B cell (primary cell): ENCODE measurements at regions not wholly inside any gene's neighbourhood (a gene's known extent, or its start where the extent isn't known, plus 50 kb on each side); places are given as distances from the start of the nearest gene placed in this dataset.

ENCODE experiments used
- ATAC-seq: fragments of 200-7000 bp; cut with Tn5 transposase; one replicate; pipeline ENCODE4 v1.10.0; 2021; ENCODE audit warnings: low read depth, mild to moderate bottlenecking, moderate number of reproducible peaks, moderate library complexity
- CTCF ChIA-PET: fragments of 350-600 bp; sonication (Branson Sonifier 250); formaldehyde crosslinking; loops from one replicate; lab custom pipeline; 2021; ENCODE audit warnings: antibody characterized with exemption, inconsistent platforms; lab: Charles Lee
- POLR2A ChIA-PET: fragments of 350-600 bp; sonication (Branson Sonifier 250); formaldehyde crosslinking; loops from one replicate; lab custom pipeline; 2021; ENCODE audit warnings: antibody characterized with exemption; lab: Charles Lee
- DNase-seq: peaks from one replicate; pipeline ENCODE4 v3.0.0; 2013
- H2AFZ ChIP-seq: 2 replicates; pipeline ENCODE4 v1.6.1; 2012; ENCODE audit warnings: mild to moderate bottlenecking, low read depth, low read length; ENCODE audit not compliant: insufficient read depth, poor library complexity, severe bottlenecking
- H3K27ac ChIP-seq, 2 donors: 1 replicate in 1 of 2; 2 replicates in 1 of 2; pipeline ENCODE4 v1.5.1; 2012 to 2013; ENCODE audit warnings: low read length in 2 of 2, mild to moderate bottlenecking in 2 of 2, moderate library complexity in 1 of 2
- H3K27me3 ChIP-seq, 4 experiments: fragments of 200-600 bp in 1 of 4; sonication (generic) in 1 of 4; replicated peaks in 1 of 4; 1 replicate in 2 of 4; 2 replicates in 2 of 4; pipeline versions ENCODE4 v1.6.1 to v1.7.0; 2013 to 2016; ENCODE audit warnings: low read length in 3 of 4, mild to moderate bottlenecking in 2 of 4, mixed read lengths in 1 of 4, moderate library complexity in 1 of 4; ENCODE audit not compliant: insufficient read depth in 4 of 4, control insufficient read depth in 3 of 4; ENCODE audit errors: control extremely low read depth in 1 of 4
- H3K36me3 ChIP-seq, 2 experiments: replicated peaks in 1 of 2; 1 replicate in 1 of 2; 2 replicates in 1 of 2; pipeline versions ENCODE4 v1.6.1 to v1.7.1; 2013; ENCODE audit warnings: low read length in 1 of 2; ENCODE audit not compliant: insufficient read depth in 2 of 2, control insufficient read depth in 1 of 2; ENCODE audit errors: control extremely low read depth in 1 of 2, extremely low read depth in 1 of 2
- H3K4me1 ChIP-seq, 2 donors: fragments of 200-600 bp in 1 of 2; sonication (generic) in 1 of 2; 1 replicate in 1 of 2; 2 replicates in 1 of 2; pipeline versions ENCODE4 v1.5.1 to v1.6.1; 2013 to 2017; ENCODE audit warnings: low read length in 2 of 2; ENCODE audit not compliant: control insufficient read depth in 2 of 2, insufficient read depth in 2 of 2
- H3K4me2 ChIP-seq: replicated peaks from 2 replicates; pipeline ENCODE3; 2012; ENCODE audit warnings: mild to moderate bottlenecking, low read depth, low read length; ENCODE audit not compliant: poor library complexity, severe bottlenecking
- H3K4me3 ChIP-seq, 5 experiments: fragments of 200-600 bp in 1 of 5; sonication (generic) in 1 of 5; 1 replicate in 3 of 5; 2 replicates in 2 of 5; pipeline versions ENCODE4 v1.5.1 to v1.7.0; 2011 to 2016; ENCODE audit warnings: low read length in 4 of 5, mild to moderate bottlenecking in 4 of 5, low read depth in 2 of 5, control low read depth in 1 of 5, moderate library complexity in 1 of 5; ENCODE audit not compliant: insufficient read depth in 1 of 5; ENCODE audit errors: control extremely low read depth in 1 of 5, extremely low read depth in 1 of 5
- H3K79me2 ChIP-seq: fragments of 200-600 bp; sonication (generic); one replicate; pipeline ENCODE4 v1.6.0; 2016; ENCODE audit warnings: low read length; ENCODE audit not compliant: control insufficient read depth, insufficient read depth
- H3K9ac ChIP-seq: fragments of 200-600 bp; sonication (generic); 2 replicates; pipeline ENCODE4 v1.6.1; 2017; ENCODE audit warnings: mild to moderate bottlenecking, low read length, moderate library complexity
- H3K9me3 ChIP-seq, 3 donors: one replicate each; pipeline versions ENCODE4 v1.6.1 to v1.7.1; 2013; ENCODE audit warnings: low read length in 2 of 3; ENCODE audit not compliant: control insufficient read depth in 2 of 3, insufficient read depth in 1 of 3; ENCODE audit errors: control extremely low read depth in 1 of 3
- H4K20me1 ChIP-seq: 2 replicates; pipeline ENCODE4 v1.6.0; 2012; ENCODE audit warnings: mild to moderate bottlenecking, low read length; ENCODE audit not compliant: insufficient read depth, control insufficient read depth, poor library complexity, severe bottlenecking
- H3K27ac Mint-ChIP-seq: one replicate; pipeline ENCODE4 v1.8.0; 2021; ENCODE audit warnings: mixed read lengths
- H3K27me3 Mint-ChIP-seq: one replicate; pipeline ENCODE4 v1.8.0; 2021; ENCODE audit warnings: mixed read lengths
- H3K4me1 Mint-ChIP-seq: one replicate; pipeline ENCODE4 v1.8.0; 2021; ENCODE audit warnings: mixed read lengths
- H3K4me3 Mint-ChIP-seq: one replicate; pipeline ENCODE4 v1.8.0; 2021; ENCODE audit warnings: mixed read lengths
- H3K9me3 Mint-ChIP-seq: one replicate; pipeline ENCODE4 v1.8.0; 2022; ENCODE audit warnings: mixed read lengths; ENCODE audit not compliant: insufficient read depth
- CTCF ChIP-seq: fragments of 200-600 bp; IDR thresholded peaks from one replicate; pipeline ENCODE4 v1.8.0; 2022; ENCODE audit warnings: antibody characterized with exemption, mild to moderate bottlenecking
- EZH2 ChIP-seq: IDR thresholded peaks from 2 replicates; pipeline ENCODE4 v1.6.1; 2012; ENCODE audit warnings: borderline replicate concordance, low read depth, mild to moderate bottlenecking, moderate library complexity, low read length; ENCODE audit not compliant: insufficient read depth, poor library complexity, severe bottlenecking
- WGBS: methylation state at CpG from one replicate; pipeline ENCODE4 v1.1.5; 2013; ENCODE audit warnings: missing lambda C conversion rate; ENCODE audit not compliant: insufficient coverage; 5-methylcytosine and 5-hydroxymethylcytosine counted together
- intact Hi-C: fragments of 100-400 bp; cut with micrococcal nuclease; formaldehyde crosslinking; loops from one replicate; pipeline ENCODE4 v1.10.0; 2022

DNA sequence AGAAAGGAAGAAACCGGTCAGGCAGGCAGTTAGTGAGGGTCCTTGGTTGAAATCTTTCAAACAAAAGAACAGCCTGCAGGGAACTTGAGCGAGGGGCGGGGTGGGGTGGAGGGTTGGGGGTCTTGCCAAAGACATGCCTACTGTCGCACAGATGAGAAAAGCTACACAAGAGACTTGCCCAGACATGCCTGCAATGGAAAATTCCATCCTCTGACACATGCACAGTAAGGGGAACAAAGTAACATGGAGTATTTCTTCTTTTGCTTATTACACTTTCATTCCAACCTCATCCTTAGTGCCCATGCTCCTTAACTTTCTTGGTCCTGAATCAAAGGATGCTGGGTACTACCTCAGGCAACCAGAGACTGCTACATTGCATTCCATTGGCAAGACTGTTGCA is 1491.2 kb downstream of the STIM2 start:
- ChIA-PET CTCF (no interaction called here), POLR2A (no interaction called here)
- Mint-ChIP-seq H3K4me3 (no peak overlapping the region), H3K9me3 (no peaks in the 10 kb centered on the region), H3K27ac (no peak overlapping the region), H3K4me1 (no peaks in the 10 kb centered on the region), H3K27me3 (no peaks in the 10 kb centered on the region)
- no peaks in the 10 kb centered on the region for H3K4me1 ChIP-seq
- peaks cover 0 to 3% (median 0%) of the 10 kb centered on the region in 3 donors for H3K9me3 ChIP-seq
- no peak overlapping the region for H3K4me2 ChIP-seq
- DNase-seq (no peak), ATAC-seq (no peak)
- intact Hi-C loops: no loop called here
- H3K4me3 ChIP-seq: no peak overlapping the region
- H3K27me3 ChIP-seq: no peaks in the 10 kb centered on the region
- no peaks in the 10 kb centered on the region for H3K79me2 ChIP-seq
- no peaks in the 10 kb centered on the region for H4K20me1 ChIP-seq
- TF ChIP-seq EZH2 (no peak), CTCF (no peak)
- no peak overlapping the region for H3K9ac ChIP-seq
- 100% methylated on average over 2 of the region's 4 CpGs for WGBS
- no peaks in the 10 kb centered on the region for H3K36me3 ChIP-seq
- no peak overlapping the region for H3K27ac ChIP-seq
- H2AFZ ChIP-seq: no peak overlapping the region

- Mint-ChIP-seq H3K4me3 (no peak overlapping the region), H3K9me3 (no peaks in the 10 kb centered on the region), H3K27ac (no peak overlapping the region), H3K4me1 (no peaks in the 10 kb centered on the region), H3K27me3 (no peaks in the 10 kb centered on the region)
- H3K27ac ChIP-seq: no peak overlapping the region
- DNase-seq (no peak), ATAC-seq (no peak)
- H3K4me1 ChIP-seq: no peaks in the 10 kb centered on the region
- intact Hi-C loops: no loop called here
- H2AFZ ChIP-seq: no peak overlapping the region
- H3K9me3 ChIP-seq: peaks cover 0 to 3% (median 0%) of the 10 kb centered on the region in 3 donors
- CTCF ChIA-PET: no interaction called here
- TF ChIP-seq EZH2 (no peak), CTCF (no peak)
- no peaks in the 10 kb centered on the region for H3K79me2 ChIP-seq
- POLR2A ChIA-PET: no interaction called here
- H3K27me3 ChIP-seq: no peaks in the 10 kb centered on the region
- H3K9ac ChIP-seq: no peak overlapping the region
- no peak overlapping the region for H3K4me2 ChIP-seq
- no peaks in the 10 kb centered on the region for H4K20me1 ChIP-seq
- 67% methylated on average over 1 of the region's 1 CpG for WGBS
- no peak overlapping the region for H3K4me3 ChIP-seq
- no peaks in the 10 kb centered on the region for H3K36me3 ChIP-seq
Measured at GRCh38 chr4:28354880-28355656, 1494.4 kb downstream of the STIM2 start.
